ENCODE measurements at regions not wholly inside any gene's neighbourhood (a gene's known extent, or its start where the extent isn't known, plus 50 kb on each side); places are given as distances from the start of the nearest gene placed in this dataset.

DNA sequence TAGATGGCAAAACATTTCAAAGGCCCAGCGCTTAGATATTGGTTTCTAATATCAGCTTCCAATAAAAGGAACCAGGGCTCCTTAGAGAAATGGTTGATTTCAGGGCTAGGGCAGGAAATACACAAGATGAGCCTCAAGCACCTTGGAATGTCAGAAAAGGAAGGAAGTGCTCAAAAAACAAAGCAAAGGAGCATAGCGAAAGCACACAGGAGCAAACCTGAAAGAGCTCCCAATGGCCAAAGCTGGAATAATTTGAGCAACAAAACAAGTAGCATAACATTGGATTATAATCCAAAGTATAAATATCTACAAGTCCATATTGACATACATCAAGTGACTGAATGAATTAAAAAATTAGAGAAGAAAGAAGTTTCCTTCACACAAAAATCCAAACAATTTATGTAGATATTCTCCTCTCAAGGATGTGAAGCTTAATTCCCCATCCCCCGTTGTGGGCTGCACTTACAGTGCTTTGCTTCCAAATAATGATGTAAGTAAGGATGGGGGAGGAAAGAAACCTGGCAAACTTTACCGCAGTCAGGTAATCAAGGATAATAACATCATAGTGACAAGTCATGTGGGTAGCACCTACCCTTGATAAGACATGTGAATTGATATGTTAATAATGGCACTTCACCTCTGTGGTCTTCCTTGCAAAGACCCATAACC is 132.9 kb upstream of the DST start:
- Histone ChIP-seq H3K36me3 (no peaks in the 10 kb centered on the region), H3K4me3 (ENCODE audit: low read depth, low read length) (no peak overlapping the region), H3K9me3 (no peaks in the 10 kb centered on the region), H3K4me1 (peaks cover 9% of the 10 kb centered on the region), H3K27me3 (no peaks in the 10 kb centered on the region)
- no peak for DNase-seq
- TF ChIP-seq, protein P1, sequence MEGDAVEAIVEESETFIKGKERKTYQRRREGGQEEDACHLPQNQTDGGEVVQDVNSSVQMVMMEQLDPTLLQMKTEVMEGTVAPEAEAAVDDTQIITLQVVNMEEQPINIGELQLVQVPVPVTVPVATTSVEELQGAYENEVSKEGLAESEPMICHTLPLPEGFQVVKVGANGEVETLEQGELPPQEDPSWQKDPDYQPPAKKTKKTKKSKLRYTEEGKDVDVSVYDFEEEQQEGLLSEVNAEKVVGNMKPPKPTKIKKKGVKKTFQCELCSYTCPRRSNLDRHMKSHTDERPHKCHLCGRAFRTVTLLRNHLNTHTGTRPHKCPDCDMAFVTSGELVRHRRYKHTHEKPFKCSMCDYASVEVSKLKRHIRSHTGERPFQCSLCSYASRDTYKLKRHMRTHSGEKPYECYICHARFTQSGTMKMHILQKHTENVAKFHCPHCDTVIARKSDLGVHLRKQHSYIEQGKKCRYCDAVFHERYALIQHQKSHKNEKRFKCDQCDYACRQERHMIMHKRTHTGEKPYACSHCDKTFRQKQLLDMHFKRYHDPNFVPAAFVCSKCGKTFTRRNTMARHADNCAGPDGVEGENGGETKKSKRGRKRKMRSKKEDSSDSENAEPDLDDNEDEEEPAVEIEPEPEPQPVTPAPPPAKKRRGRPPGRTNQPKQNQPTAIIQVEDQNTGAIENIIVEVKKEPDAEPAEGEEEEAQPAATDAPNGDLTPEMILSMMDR (IDR thresholded peaks at IDR 0.05; ENCODE audit: low read depth, low read length) = no peak

DNA sequence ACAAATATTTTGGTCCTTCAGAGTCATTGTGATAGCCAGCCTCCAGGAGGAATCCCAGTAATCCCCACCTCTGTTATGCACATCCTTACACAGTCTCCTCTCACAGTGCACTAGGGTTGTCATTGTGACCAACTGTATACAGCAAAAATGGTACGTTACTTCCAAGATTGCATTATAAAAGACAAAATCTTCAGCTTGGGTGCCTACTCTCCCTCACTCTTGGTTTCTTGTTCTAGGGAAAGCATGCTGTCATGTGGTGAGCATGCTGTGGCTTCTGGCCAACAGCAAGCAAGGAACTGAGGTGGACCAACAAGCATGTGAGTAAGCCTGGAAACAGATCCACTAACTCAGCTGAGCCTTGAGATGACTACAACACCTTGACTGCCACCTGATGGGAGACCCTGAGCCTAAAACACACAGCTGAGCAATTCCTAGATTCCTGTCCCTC is 130.1 kb upstream of the DST start:
- Histone ChIP-seq H3K36me3 (no peaks in the 10 kb centered on the region), H3K27me3 (no peaks in the 10 kb centered on the region), H3K9me3 (no peaks in the 10 kb centered on the region), H3K4me1 (peaks cover 16% of the 10 kb centered on the region), H3K4me3 (ENCODE audit: low read depth, low read length) (no peak overlapping the region)
- TF ChIP-seq, protein P1 (IDR thresholded peaks at IDR 0.05; ENCODE audit: low read depth, low read length) = no peak
- no peak for DNase-seq

DNA sequence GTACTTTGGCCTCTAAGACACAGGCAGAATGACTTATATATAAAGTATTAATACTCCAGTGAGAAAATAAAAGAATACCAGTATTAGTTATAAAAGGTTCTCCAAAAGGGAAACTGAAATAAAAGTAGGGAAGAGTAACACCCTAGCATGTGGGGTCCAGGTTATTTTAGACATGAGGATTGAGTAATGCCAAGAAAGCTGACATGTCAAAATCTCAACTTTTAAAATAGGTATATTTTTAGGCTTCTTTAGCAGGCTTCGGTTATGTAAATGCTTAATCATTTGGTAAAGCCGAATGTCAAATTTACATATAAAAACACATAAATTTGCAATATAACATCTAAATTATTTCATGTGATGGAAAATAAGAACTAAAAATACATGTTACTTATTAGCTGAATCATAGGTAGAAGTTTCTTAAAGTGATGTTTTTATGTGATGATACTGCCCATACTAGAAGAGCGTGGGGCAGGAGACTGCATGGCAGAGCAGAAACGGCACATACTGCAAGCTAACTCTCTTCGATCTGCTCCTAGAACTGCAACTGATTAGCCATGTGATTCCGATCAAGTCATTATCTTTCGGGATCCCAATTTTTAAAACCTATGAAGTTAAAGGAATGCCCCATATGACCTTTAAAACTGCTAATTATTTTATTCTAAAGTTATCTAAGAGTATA is 129.4 kb upstream of the DST start:
- Histone ChIP-seq H3K4me3 (ENCODE audit: low read depth, low read length) (no peak overlapping the region), H3K36me3 (no peaks in the 10 kb centered on the region), H3K4me1 (peaks cover 16% of the 10 kb centered on the region), H3K9me3 (no peaks in the 10 kb centered on the region), H3K27me3 (no peaks in the 10 kb centered on the region)
- TF ChIP-seq, protein P1 (IDR thresholded peaks at IDR 0.05; ENCODE audit: low read depth, low read length) = no peak
- DNase-seq = no peak

DNA sequence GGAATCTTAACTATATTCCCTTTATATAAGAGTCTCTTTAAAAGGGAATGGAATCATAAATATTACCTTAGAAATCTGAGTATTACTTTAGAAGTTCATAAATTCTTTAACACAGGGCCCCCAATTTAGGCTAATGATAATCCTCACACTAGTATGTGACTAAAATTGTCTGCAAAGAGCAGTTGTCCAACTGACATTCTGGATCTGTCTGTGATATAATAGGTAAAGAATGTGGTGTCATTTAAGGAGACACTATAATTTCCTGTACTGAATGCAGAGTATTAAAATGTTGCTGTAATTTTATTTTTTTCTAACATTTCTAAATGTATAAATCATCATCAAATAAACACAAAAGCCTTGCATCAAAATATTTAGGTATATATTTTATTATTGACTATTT is 128.5 kb upstream of the DST start:
- no peaks in the 10 kb centered on the region for H3K27me3 ChIP-seq
- H3K4me1 ChIP-seq = peaks cover 16% of the 10 kb centered on the region
- no peak overlapping the region for H3K4me3 ChIP-seq (ENCODE audit: low read depth, low read length)
- no peaks in the 10 kb centered on the region for H3K9me3 ChIP-seq
- TF ChIP-seq, protein P1 (IDR thresholded peaks at IDR 0.05; ENCODE audit: low read depth, low read length) = no peak
- no peak for DNase-seq
- H3K36me3 ChIP-seq = no peaks in the 10 kb centered on the region

DNA sequence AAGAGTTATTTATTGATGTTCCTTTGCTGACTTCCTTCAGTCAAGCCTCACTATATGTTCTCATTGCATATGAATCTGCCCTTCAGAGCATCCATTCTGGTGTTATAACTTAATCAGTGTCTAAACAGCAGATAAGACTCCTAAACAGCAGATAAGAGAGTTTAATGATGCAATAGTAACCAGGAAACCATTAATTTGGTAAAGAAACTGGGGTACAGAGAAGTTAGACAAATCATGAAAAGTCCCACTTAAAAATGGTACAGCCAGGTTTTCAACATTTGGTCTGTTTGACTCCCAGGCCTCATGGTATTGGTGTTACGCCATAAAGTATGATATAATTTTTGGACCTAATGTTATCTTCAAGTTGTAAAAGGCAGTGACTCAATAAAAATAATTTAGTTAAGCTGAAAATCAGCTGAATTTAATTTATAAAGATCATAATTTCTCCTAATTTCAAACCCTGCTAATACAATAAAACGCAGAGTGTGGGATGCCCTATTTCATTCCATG is 127.4 kb upstream of the DST start:
- H3K36me3 ChIP-seq = no peaks in the 10 kb centered on the region
- no peaks in the 10 kb centered on the region for H3K9me3 ChIP-seq
- no peak overlapping the region for H3K4me3 ChIP-seq (ENCODE audit: low read depth, low read length)
- TF ChIP-seq, protein P1 (IDR thresholded peaks at IDR 0.05; ENCODE audit: low read depth, low read length) = no peak
- peaks cover 16% of the 10 kb centered on the region for H3K4me1 ChIP-seq
- DNase-seq = no peak
- H3K27me3 ChIP-seq = no peaks in the 10 kb centered on the region
